K562 (cell line): ENCODE measurements at regions not wholly inside any gene's neighbourhood (a gene's known extent, or its start where the extent isn't known, plus 50 kb on each side); places are given as distances from the start of the nearest gene placed in this dataset.

ENCODE experiments used
- ATAC-seq: fragments of 200-7000 bp; cut with Tn5 transposase; 3 replicates; pipeline ENCODE4 v1.9.1; 2020; ENCODE audit warnings: moderate library complexity
- BruUV-seq: library from RNA; stranded (reverse); fragments of 400-500 nt; replicated peaks from 2 replicates; lab custom pipeline; 2021; lab: Mats Ljungman, UMichigan
- CTCF ChIA-PET: fragments of 300-600 bp; formaldehyde crosslinking; extraction: SDS; loops from one replicate; lab custom pipeline; 2021; ENCODE audit warnings: low intra/inter-chr PET ratio; lab: Yijun Ruan, JAX
- POLR2A ChIA-PET: fragments of 300-600, 350-650 bp; sonication (Branson Sonifier 250); formaldehyde crosslinking; extraction: SDS; loops from one replicate; lab custom pipeline; 2021; ENCODE audit warnings: antibody characterized with exemption, inconsistent platforms; lab: Yijun Ruan, JAX
- DNase-seq, 4 experiments: peaks; one replicate each; pipeline versions ENCODE4 v3.0.0 to v3.0.0-alpha.2; 2011 to 2018; ENCODE audit warnings: low spot score in 3 of 4, mixed read lengths in 3 of 4; ENCODE audit errors: extremely low read depth in 1 of 4
- FAIRE-seq: peaks from 2 replicates; lab custom pipeline; 2011; peaks lifted over from hg19 to GRCh38; lab: Jason Lieb, UNC
- H2AFZ ChIP-seq: 2 replicates; pipeline ENCODE4 v1.6.0; 2011; ENCODE audit warnings: low read depth, low read length, control low read depth, inconsistent platforms
- H3K27ac ChIP-seq: fragments of 200-600 bp; 3 replicates; pipeline ENCODE4 v1.8.0; 2011; ENCODE audit warnings: low read depth, mild to moderate bottlenecking, control low read depth, inconsistent platforms, low read length, moderate library complexity, mixed read lengths; ENCODE audit errors: extremely low read depth
- H3K27me3 ChIP-seq, 2 experiments: fragments of 300-600 bp in 1 of 2; 2 replicates in 1 of 2; 3 replicates in 1 of 2; pipeline versions ENCODE4 v1.6.0 to v1.8.0; 2011; ENCODE audit warnings: inconsistent platforms in 2 of 2, low read length in 2 of 2, mild to moderate bottlenecking in 1 of 2, mixed read lengths in 1 of 2, moderate library complexity in 1 of 2; ENCODE audit not compliant: control insufficient read depth in 2 of 2, insufficient read depth in 2 of 2
- H3K36me3 ChIP-seq: fragments of 300-600 bp; 3 replicates; pipeline ENCODE4 v1.8.0; 2011; ENCODE audit warnings: mild to moderate bottlenecking, low read length, inconsistent platforms; ENCODE audit not compliant: control insufficient read depth, insufficient read depth
- H3K4me1 ChIP-seq, 2 experiments: fragments of 200-600 bp in 1 of 2; replicated peaks in 1 of 2; 2 replicates in 1 of 2; 3 replicates in 1 of 2; pipeline versions ENCODE4 v1.5.1 to v1.8.0; 2011; ENCODE audit warnings: inconsistent platforms in 2 of 2, low read length in 2 of 2, mild to moderate bottlenecking in 1 of 2, mixed read lengths in 1 of 2, moderate library complexity in 1 of 2; ENCODE audit not compliant: control insufficient read depth in 2 of 2, insufficient read depth in 2 of 2
- H3K4me2 ChIP-seq: 2 replicates; pipeline ENCODE4 v1.6.1; 2011; ENCODE audit warnings: low read length, control low read depth, inconsistent platforms, mixed read lengths; ENCODE audit not compliant: insufficient read depth
- H3K4me3 ChIP-seq: fragments of 200-600 bp; sonication (generic), shearing (Covaris generic); 2 replicates; pipeline ENCODE4 v1.5.1; 2016; ENCODE audit warnings: control low read depth, inconsistent platforms
- H3K79me2 ChIP-seq: fragments of 200-600 bp; 3 replicates; pipeline ENCODE4 v1.8.0; 2011; ENCODE audit warnings: low read length, inconsistent platforms; ENCODE audit not compliant: control insufficient read depth, insufficient read depth
- H3K9ac ChIP-seq, 2 experiments: 2 replicates each; pipeline versions ENCODE4 v1.6.0 to v1.6.1; 2011; ENCODE audit warnings: low read depth in 2 of 2, low read length in 2 of 2, control low read depth in 1 of 2, inconsistent platforms in 1 of 2, mild to moderate bottlenecking in 1 of 2, mixed read lengths in 1 of 2; ENCODE audit not compliant: insufficient read depth in 1 of 2
- H3K9me1 ChIP-seq: one replicate; pipeline ENCODE4 v1.6.0; 2011; ENCODE audit warnings: inconsistent platforms, mild to moderate bottlenecking, low read length, moderate library complexity; ENCODE audit not compliant: control insufficient read depth, insufficient read depth
- H3K9me3 ChIP-seq: replicated peaks from 2 replicates; pipeline ENCODE4 v1.5.1; 2011; ENCODE audit warnings: low read depth, low read length, inconsistent platforms; ENCODE audit not compliant: control insufficient read depth, insufficient read depth
- H4K20me1 ChIP-seq: replicated peaks from 2 replicates; pipeline ENCODE4 v1.6.1; 2011; ENCODE audit warnings: low read length, inconsistent platforms, mixed read lengths; ENCODE audit not compliant: control insufficient read depth, insufficient read depth
- CTCF ChIP-seq, 3 experiments: IDR thresholded peaks in 2 of 3; conservative IDR thresholded peaks in 1 of 3; 2 replicates each; pipeline ENCODE4 v1.5.1; 2011 to 2012; ENCODE audit warnings: low read length in 3 of 3, mild to moderate bottlenecking in 3 of 3, control low read depth in 2 of 3, improper control_type of control experiment in 1 of 3, inconsistent platforms in 1 of 3, low read depth in 1 of 3, mixed read lengths in 1 of 3, moderate library complexity in 1 of 3; ENCODE audit not compliant: insufficient read depth in 2 of 3
- KDM5B ChIP-seq: fragments of 200-600 bp; sonication (generic); IDR thresholded peaks from 2 replicates; pipeline ENCODE4 v1.6.1; 2012; ENCODE audit warnings: low read depth, mild to moderate bottlenecking, moderate library complexity, low read length, control low read depth, inconsistent platforms; ENCODE audit not compliant: insufficient replicate concordance
- NFXL1 ChIP-seq: fragments of 450-650 bp; formaldehyde crosslinking; IDR thresholded peaks from 2 replicates; pipeline ENCODE4 v1.4.0; 2021; ENCODE audit warnings: mild to moderate bottlenecking
- PCBP1 ChIP-seq: fragments of 200-400 bp; formaldehyde crosslinking; IDR thresholded peaks from 2 replicates; pipeline ENCODE4 v1.6.1; 2018; ENCODE audit warnings: mild to moderate bottlenecking, low read depth, low read length; ENCODE audit not compliant: poor library complexity, severe bottlenecking
- RAD21 ChIP-seq, 2 experiments: fragments of 250-450 bp in 1 of 2; fragments of 450-650 bp in 1 of 2; sonication (Bioruptor Pico) in 1 of 2; formaldehyde crosslinking in 1 of 2; IDR thresholded peaks in 1 of 2; conservative IDR thresholded peaks in 1 of 2; 2 replicates each; pipeline versions ENCODE4 v1.4.0 to v1.8.0; 2020 to 2022; ENCODE audit warnings: mild to moderate bottlenecking in 2 of 2, moderate library complexity in 1 of 2
- ZNF354B ChIP-seq: fragments of 250-450 bp; sonication (Bioruptor Pico); IDR thresholded peaks from 2 replicates; pipeline ENCODE4 v1.4.0; 2020
- WGBS: fragments of 100-300 bp; shearing (Covaris generic); methylation state at CpG from one replicate; pipeline ENCODE4 v1.1.6; 2016; ENCODE audit warnings: low coverage, mixed read lengths; ENCODE audit not compliant: insufficient coverage; ENCODE audit errors: missing lambda C conversion rate; 5-methylcytosine and 5-hydroxymethylcytosine counted together
- in situ Hi-C: fragments of 300-500 bp; cut with MboI; formaldehyde crosslinking; loops from 4 replicates; pipeline ENCODE4 v1.15.0; 2018; ENCODE audit warnings: inconsistent platforms, mixed read lengths
- intact Hi-C: fragments of 100-400 bp; cut with micrococcal nuclease; formaldehyde crosslinking; loops from 2 replicates; pipeline ENCODE4 v1.14.2; 2022

- TF ChIP-seq ZNF354B (CRISPR knock-in tag) (no peak), NFXL1 (no peak), KDM5B (no peak)
These were observed 260.7 kb upstream of the DMRT1 start (continued) for GRCh38 chr9:580652-581342.

GRCh38 chr9:581673-582497 is 259.6 kb upstream of the DMRT1 start:
- BruUV-seq = no TSS peak
- Histone ChIP-seq H3K27ac (no peak overlapping the region), H2AFZ (no peak overlapping the region), H3K4me2 (no peak overlapping the region), H3K4me3 (no peak overlapping the region), H3K27me3 (no peaks in the 10 kb centered on the region), H3K9me3 (no peaks in the 10 kb centered on the region), H3K36me3 (no peaks in the 10 kb centered on the region), H3K79me2 (no peaks in the 10 kb centered on the region), H4K20me1 (no peaks in the 10 kb centered on the region), H3K9me1 (no peaks in the 10 kb centered on the region), H3K9ac (no peak overlapping the region)
- DNase-seq = peak; percentile 4 to 21 (median 8)
- POLR2A ChIA-PET = no interaction called here
- FAIRE-seq = no peak
- intact Hi-C loops = no loop called here
- CTCF ChIA-PET = no interaction called here
- TF ChIP-seq CTCF (IDR thresholded peaks at IDR 0.05 in 2 of 3, conservative IDR thresholded peaks at IDR 0.05 in 1 of 3; ENCODE audit: insufficient read depth in 2 of 3, low read depth in 1 of 3, low read length in 3 of 3) = peak; percentile 27 to 49 (median 43); a peak in 3 of 6 replicates
- TF ChIP-seq PCBP1 = no peak
- peak in 1 of 2 experiments; percentile 25; a peak in 2 of 4 replicates for TF ChIP-seq RAD21 (CRISPR knock-in tag; conservative IDR thresholded peaks at IDR 0.05 in 1 of 2, IDR thresholded peaks at IDR 0.05 in 1 of 2)
- TF ChIP-seq, all 486 proteins: peak for 2
- ATAC-seq = peak; percentile 70; the same call in 1 of the 3 replicates
- in situ Hi-C loops = no loop called here
- WGBS = 2% methylated on average over 6 of the region's 7 CpGs
- H3K4me1 ChIP-seq = no peaks in the 10 kb centered on the region
